Hematopoietic multipotent progenitor cell treated with erythropoietin and hydrocortisone succinate and interleukin-3 and kit ligand, for 6 days (in vitro differentiated cells): ENCODE measurements at regions not wholly inside any gene's neighbourhood (a gene's known extent, or its start where the extent isn't known, plus 50 kb on each side); places are given as distances from the start of the nearest gene placed in this dataset.
"Not testable (repeated sequence)": the region's sequence is repeated elsewhere in the genome, so short reads cannot be mapped to it uniquely, and the experiment has no call there.

Source experiments
- DNase-seq: peaks from one replicate; pipeline ENCODE4 v3.0.0-alpha.2; 2015

- DNase-seq = no peak
Measured at GRCh38 chr5:15183520-15183919, 311.9 kb upstream of the ANKH start.

GRCh38 chr5:15170173-15170572, 298.6 kb upstream of the ANKH start:
- DNase-seq = no peak

GRCh38 chr5:15168358-15168757, 296.8 kb upstream of the ANKH start:
- no peak for DNase-seq

DNA sequence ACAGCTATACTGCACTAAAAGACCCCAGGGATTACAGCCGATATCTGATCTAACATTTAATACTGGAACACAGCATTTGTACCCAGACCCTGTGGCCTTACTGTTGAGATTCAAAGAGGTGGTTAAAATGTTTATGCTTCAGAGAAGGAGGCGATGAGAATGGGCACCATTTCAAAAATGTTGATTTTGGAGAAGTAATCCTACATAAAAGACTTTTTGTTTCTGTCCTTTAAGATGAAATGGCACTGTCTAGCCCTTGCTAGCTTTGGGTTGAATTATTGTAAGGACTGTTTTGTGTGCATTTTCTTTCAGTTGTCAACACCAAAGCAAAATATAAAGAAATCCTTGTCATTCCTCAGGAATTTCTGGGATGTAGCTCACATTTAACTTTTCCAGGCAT, 288.5 kb upstream of the ANKH start:
- DNase-seq = no peak

DNA sequence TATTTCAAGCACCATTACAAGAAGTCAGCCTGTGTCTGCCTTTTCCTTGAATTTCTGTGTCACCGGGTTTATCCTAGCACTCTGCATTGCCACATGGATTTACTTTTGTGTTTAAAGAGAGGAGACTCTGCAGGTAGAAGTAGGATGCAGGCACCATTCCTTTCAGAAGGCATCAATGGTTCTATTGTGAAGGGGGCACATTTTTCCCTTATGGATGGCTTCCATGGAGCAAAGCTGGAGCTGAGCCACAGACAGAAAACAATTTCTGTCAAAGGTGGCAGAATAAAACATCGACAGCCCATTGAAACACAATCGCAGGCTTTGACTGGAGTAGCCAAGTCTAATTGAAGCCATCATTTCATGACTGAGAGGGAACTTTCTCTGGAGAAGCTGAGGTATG, 288.0 kb upstream of the ANKH start:
- DNase-seq = no peak

DNA sequence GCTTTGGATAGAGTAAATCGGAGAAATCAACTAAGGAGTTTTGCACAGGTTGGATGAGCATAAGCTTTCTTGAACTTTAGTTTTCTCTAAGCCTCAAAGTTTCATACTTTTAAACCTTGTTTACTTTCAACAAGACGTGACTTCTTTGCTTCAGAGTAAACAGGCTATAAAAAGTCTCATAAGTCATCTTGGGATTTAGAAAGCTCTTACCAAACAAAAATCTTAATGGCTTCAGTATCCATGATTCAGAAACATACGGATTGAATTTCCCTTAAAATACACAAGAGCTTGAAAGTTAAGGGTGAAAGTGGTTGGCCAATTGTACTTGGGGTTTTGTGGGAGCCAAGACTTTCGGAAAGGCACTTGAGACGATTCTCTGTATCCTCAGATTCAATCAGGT, 270.9 kb upstream of the ANKH start:
- no peak for DNase-seq

DNA sequence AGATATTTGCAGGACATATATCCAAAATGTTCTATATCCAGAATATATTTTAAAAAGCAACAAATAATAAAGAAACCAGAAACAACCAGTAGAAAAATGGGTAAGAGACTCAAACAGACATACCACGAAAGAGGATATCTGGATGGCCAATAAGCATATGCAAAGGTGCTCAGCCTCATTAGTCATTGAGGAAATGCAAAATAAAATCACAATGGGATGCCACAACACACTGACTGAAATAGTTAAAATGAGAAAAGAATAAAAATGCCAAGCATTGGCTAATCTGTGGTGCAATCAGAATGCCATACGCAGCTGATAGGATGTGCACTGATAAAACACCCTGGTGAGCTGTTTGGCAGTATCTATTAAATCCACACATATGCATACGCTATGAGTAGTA, 265.8 kb upstream of the ANKH start:
- DNase-seq = no peak

- DNase-seq = no peak
Measured at GRCh38 chr5:15135661-15136060, 264.1 kb upstream of the ANKH start.

GRCh38 chr5:15133456-15133965, 261.9 kb upstream of the ANKH start:
- DNase-seq = no peak

- DNase-seq = no peak
Measured at GRCh38 chr5:15132816-15133405, 261.3 kb upstream of the ANKH start.

DNA sequence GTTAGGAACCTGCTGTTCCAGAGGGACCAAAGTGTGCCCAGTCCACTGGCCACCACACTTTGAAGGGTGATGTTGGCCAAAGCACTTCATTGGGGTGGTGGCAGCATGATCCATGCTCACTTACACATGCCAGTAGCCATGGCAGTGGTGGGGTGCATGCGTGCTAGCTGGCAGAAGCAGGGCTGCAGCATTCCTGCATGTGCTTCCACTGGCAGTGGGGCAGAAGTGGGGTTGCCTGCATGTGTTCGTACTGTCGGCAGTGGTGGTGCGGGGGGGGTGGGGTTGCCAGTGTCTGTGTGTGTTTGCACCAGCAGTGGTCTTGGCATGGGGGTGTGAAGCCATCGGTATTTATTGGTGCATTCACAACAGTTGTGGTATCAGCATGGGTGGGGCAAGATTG, 260.3 kb upstream of the ANKH start:
- no peak for DNase-seq

DNA sequence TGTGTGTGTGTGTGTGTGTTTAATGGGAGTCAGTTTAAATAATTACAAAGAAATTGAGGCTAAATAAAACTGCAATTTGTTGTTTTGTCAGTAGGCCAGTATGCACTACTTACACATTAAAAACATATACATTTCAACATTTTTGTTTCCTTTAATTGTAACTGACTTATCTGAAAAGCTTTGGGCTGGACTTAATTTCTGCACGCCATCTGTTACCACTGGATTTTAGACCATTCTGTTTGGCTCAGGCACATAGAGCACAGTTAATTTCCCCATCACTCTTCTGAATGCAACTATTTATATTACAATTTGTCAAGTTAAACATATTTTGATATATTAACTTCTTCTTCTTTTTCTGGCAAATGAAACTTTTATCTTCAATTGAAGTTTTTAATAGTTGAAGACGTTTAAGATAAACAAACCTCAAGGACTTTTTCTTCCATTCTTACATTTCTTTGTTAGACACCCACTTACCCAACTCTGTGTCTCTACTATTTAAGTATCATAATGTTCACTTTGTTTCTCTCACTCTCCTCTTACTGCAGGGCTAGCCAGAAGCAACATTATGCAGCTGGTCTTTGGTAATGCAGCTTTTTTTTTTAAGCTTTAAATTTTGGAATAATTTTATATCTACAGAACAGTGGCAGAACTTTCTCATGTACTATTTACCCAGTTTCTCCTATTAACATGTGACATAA, 253.4 kb upstream of the ANKH start:
- DNase-seq = no peak

DNA sequence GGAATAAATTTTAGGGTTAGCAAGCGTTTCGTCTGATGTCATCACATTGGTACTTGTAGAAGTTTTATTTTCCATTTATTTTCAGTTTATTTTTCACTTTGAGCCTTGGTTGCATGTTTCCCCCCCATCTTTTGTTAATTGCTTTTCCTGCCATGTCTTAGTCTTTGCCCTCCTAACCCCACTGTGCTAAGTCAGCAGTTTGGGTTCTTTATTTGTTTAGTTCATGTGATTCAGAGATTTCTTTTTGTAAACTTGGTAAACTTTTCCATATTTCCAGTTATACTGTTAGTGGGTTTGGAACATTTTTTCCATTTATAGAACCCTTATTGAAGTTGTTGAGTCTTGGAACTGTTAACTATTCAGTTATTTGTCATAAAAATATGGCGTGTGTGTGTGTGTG, 252.9 kb upstream of the ANKH start:
- DNase-seq = no peak

DNA sequence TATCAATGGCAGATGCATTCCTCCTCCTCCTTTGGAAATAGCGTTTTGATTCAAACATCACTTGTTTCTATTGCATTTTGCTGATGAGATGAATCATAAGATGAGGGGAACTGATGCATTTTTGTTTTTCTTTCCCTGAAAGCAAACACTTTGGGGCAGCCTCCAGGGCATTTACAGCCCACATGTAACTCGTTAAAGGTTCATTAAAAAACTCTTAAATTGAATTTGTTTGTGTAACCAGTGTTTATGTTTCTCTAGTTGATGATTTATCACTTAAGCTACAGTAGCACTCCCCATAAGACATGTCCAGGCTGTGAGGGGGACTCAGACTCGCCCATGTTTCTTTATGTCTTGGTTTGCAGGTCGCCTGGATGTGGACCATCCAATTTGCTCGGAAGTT, 246.1 kb upstream of the ANKH start:
- no peak for DNase-seq

DNA sequence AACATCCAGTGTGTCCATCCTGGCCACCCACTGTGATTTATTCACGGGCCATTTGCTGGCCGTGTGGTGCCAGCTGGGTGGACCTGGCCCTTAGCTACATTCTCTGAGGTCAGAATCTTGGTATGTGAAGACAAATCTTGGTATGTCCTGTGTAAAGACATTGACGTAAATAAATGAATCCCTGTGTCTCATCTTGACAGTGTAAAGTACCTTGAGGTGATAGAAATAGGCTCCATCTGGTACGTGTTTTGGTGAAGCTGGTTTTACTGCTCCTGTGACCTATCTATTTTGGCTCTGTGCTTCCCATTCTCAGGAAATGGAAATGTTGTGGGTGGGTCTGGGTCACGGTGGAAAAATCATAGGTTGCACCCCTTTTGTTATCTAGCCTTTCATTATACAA, 245.4 kb upstream of the ANKH start:
- no peak for DNase-seq

GRCh38 chr5:15106530-15107283, 235.1 kb upstream of the ANKH start:
- no peak for DNase-seq

DNA sequence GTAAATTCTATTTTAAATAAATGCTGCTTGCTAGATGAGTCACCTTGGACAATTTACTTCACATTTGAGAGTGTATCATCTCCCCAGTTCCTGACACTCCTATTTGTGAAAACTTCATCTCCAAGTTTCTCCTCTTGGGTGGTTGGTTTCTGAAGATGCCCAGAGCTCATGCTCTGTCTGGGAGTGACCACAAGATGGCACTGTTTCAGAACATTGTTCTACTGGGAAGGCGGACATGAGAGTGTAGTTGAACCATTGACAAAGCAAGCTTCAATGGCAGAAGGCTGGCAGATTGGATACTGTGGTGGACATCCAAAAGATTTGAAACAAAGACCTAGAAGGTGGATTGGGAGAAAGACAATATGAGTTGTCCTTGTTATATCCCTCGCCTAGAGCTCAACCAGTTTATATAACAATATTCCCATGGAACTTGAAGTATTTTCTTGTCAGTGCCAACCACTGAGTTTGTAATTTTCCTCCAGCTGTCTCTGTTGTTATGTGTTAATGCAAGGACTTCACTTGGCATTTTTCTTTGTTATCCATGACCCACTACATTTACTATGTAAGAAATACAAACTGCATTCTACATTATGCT, 234.3 kb upstream of the ANKH start:
- DNase-seq = peak; percentile 69

DNA sequence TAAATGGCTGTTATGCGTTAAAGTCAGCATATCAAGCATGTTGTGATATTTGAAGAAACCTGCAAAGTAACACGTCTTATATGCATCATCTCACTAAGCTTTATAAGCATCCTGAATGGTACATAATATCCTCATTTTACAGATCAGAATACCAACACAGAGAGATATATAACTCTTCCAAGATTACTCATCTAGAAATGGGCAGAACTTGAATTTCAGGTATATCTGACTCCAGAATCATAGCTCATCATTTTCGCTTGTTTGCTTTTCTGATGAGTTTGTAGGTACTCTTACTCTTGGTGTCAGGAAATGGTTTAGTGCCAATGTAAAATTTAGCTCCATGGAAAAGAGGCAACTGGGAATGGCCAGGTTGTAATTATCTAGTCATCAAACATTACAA, 232.3 kb upstream of the ANKH start:
- DNase-seq = no peak

- no peak for DNase-seq
Measured at GRCh38 chr5:15103130-15103529, 231.6 kb upstream of the ANKH start.

GRCh38 chr5:15097552-15097951, 226.0 kb upstream of the ANKH start:
- no peak for DNase-seq

DNA sequence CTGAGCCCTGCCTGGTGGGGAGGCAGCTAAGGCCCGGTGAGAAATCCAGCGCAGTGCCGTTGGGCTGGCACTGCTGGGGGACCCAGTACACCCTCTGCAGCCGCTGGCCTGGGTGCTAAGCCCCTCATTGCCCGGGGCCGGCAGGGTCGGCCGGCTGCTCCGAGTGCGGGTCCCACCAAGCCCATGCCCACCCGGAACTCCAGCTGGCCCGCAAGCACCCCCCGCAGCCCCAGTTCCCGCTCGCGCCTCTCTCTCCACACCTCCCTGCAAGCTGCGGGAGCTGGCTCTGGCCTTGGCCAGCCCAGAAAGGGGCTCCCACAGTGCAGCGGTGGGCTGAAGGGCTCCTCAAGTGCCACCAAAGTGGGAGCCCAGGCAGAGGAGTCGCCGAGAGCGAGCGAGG, 225.1 kb upstream of the ANKH start:
- DNase-seq = not testable (repeated sequence)

DNA sequence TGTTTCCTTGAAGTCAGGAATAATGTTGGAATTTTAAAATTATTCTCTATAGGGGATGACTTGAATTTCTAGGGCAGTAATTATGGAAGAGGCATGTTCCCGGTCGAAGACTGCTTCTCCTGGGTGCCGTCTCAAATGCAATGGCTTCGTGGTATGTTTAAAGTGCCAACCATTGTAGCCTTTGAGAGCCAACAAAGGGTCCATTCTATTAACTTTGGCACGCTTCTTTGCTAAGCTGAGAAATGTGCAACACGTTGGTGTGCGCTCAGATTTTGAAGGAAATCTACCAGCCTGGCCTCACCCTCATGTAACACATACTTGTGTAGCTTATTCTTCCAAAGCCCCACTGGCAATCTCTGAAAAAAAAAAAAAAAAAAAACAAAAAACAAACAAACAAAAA, 221.2 kb upstream of the ANKH start:
- DNase-seq = no peak

- DNase-seq = no peak
Measured at GRCh38 chr5:15085671-15086070, 214.1 kb upstream of the ANKH start.

DNA sequence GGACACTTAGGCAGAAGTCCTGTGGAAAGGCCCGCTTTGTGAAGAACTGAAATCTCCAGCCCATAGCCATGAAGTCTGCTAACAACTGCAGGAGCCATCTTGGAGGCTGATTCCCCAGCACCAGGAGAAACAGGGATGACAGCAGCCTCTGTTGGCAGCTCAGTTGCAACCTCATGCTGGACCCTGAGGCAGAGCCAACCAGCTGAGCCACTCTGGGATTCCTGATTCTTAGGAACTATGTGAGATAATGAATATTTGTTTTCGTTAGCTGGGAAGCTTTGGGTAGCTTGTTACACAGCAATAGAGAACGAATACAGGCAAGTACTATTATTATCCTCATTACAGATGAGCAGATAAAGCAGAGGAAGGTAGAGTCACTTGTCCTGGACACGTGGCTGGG, 210.5 kb upstream of the ANKH start:
- no peak for DNase-seq
